PFSK-1 (cell line): ENCODE measurements at regions not wholly inside any gene's neighbourhood (a gene's known extent, or its start where the extent isn't known, plus 50 kb on each side); places are given as distances from the start of the nearest gene placed in this dataset.

Experiments used
- POLR2AphosphoS5 ChIP-seq: IDR thresholded peaks from 2 replicates; pipeline ENCODE4 v1.6.1; 2012; ENCODE audit warnings: low read depth, mild to moderate bottlenecking, control low read depth, low read length, moderate library complexity
- SIN3A ChIP-seq: IDR thresholded peaks from 2 replicates; pipeline ENCODE4 v1.6.1; 2012; ENCODE audit warnings: mild to moderate bottlenecking, low read length, moderate library complexity, borderline replicate concordance; ENCODE audit not compliant: insufficient read depth
- TAF1 ChIP-seq: IDR thresholded peaks from 2 replicates; pipeline ENCODE4 v1.6.1; 2012; ENCODE audit warnings: low read length, control low read depth, borderline replicate concordance; ENCODE audit not compliant: insufficient read depth
- TF ChIP-seq, protein P1 (sequence below), 2 experiments: IDR thresholded peaks; 2 replicates each; pipeline versions ENCODE4 v1.6.1 to v1.8.0; 2011 to 2012; ENCODE audit warnings: low read depth in 2 of 2, low read length in 2 of 2, control low read depth in 1 of 2, inconsistent platforms in 1 of 2, mild to moderate bottlenecking in 1 of 2, moderate library complexity in 1 of 2; ENCODE audit not compliant: insufficient read depth in 1 of 2

DNA sequence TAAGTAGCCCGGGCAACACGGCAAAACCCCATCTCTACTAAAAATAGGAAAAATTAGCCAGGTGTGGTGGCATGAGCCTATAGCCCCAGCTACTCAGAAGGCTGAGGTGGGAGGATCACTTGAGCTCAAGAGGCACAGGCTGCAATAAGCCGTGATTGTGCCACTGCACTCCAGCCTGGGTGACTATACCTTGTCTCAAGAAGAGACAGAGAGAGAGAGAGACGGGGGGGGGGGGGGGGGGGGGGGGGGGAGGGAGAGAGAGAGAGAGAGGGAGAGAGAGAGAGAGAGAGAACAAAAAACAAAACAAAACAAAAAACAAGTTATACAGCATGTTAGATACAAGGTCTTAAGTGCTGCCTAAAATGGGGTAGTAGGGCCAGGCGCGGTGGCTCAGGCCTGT lies 77.8 kb upstream of the ZNF281 start:
- TF ChIP-seq TAF1 (no peak), POLR2AphosphoS5 (no peak), SIN3A (no peak)
- TF ChIP-seq, protein P1, sequence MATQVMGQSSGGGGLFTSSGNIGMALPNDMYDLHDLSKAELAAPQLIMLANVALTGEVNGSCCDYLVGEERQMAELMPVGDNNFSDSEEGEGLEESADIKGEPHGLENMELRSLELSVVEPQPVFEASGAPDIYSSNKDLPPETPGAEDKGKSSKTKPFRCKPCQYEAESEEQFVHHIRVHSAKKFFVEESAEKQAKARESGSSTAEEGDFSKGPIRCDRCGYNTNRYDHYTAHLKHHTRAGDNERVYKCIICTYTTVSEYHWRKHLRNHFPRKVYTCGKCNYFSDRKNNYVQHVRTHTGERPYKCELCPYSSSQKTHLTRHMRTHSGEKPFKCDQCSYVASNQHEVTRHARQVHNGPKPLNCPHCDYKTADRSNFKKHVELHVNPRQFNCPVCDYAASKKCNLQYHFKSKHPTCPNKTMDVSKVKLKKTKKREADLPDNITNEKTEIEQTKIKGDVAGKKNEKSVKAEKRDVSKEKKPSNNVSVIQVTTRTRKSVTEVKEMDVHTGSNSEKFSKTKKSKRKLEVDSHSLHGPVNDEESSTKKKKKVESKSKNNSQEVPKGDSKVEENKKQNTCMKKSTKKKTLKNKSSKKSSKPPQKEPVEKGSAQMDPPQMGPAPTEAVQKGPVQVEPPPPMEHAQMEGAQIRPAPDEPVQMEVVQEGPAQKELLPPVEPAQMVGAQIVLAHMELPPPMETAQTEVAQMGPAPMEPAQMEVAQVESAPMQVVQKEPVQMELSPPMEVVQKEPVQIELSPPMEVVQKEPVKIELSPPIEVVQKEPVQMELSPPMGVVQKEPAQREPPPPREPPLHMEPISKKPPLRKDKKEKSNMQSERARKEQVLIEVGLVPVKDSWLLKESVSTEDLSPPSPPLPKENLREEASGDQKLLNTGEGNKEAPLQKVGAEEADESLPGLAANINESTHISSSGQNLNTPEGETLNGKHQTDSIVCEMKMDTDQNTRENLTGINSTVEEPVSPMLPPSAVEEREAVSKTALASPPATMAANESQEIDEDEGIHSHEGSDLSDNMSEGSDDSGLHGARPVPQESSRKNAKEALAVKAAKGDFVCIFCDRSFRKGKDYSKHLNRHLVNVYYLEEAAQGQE (IDR thresholded peaks at IDR 0.05; ENCODE audit: insufficient read depth in 1 of 2, low read depth in 2 of 2, low read length in 2 of 2): no peak
